HG02981 (cell line): ENCODE measurements at regions not wholly inside any gene's neighbourhood (a gene's known extent, or its start where the extent isn't known, plus 50 kb on each side); places are given as distances from the start of the nearest gene placed in this dataset.
"Not testable (repeated sequence)": the region's sequence is repeated elsewhere in the genome, so short reads cannot be mapped to it uniquely, and the experiment has no call there.

ENCODE experiments used
- ATAC-seq: cut with Tn5 transposase; IDR thresholded peaks from one replicate; pipeline ENCODE4 v1.9.1; 2021; ENCODE audit warnings: mild to moderate bottlenecking, moderate library complexity; ENCODE audit not compliant: unreplicated experiment

GRCh38 chr3:81068546-81068945 is 692.9 kb downstream of the GBE1 start:
- no peak for ATAC-seq

- no peak for ATAC-seq
Observed at GRCh38 chr3:81063896-81064295, 697.5 kb downstream of the GBE1 start.

GRCh38 chr3:81051133-81051532 is 710.3 kb downstream of the GBE1 start:
- not testable (repeated sequence) for ATAC-seq

GRCh38 chr3:81048058-81048665 is 713.3 kb downstream of the GBE1 start:
- no peak for ATAC-seq

GRCh38 chr3:81045976-81046375 is 715.5 kb downstream of the GBE1 start:
- no peak for ATAC-seq

GRCh38 chr3:81045246-81045645 is 716.2 kb downstream of the GBE1 start:
- no peak for ATAC-seq

- no peak for ATAC-seq
Observed at GRCh38 chr3:81043660-81044199, 717.7 kb downstream of the GBE1 start.

- ATAC-seq: no peak
Observed at GRCh38 chr3:81043009-81043408, 718.4 kb downstream of the GBE1 start.

GRCh38 chr3:81041331-81041730 is 720.1 kb downstream of the GBE1 start:
- ATAC-seq: no peak

GRCh38 chr3:81040107-81040506 is 721.3 kb downstream of the GBE1 start:
- ATAC-seq: no peak

GRCh38 chr3:81033684-81034083 is 727.8 kb downstream of the GBE1 start:
- ATAC-seq: no peak

- no peak for ATAC-seq
Observed at GRCh38 chr3:81033185-81033584, 728.3 kb downstream of the GBE1 start.

- no peak for ATAC-seq
Observed at GRCh38 chr3:81029861-81030260, 731.6 kb downstream of the GBE1 start.

GRCh38 chr3:81027344-81027743 is 734.1 kb downstream of the GBE1 start:
- no peak for ATAC-seq

GRCh38 chr3:81024560-81024959 is 736.9 kb downstream of the GBE1 start:
- no peak for ATAC-seq

GRCh38 chr3:81022339-81022738 is 739.1 kb downstream of the GBE1 start:
- no peak for ATAC-seq

- peak; percentile 79 for ATAC-seq
Observed at GRCh38 chr3:81013360-81013759, 748.1 kb downstream of the GBE1 start.

- ATAC-seq: no peak
Observed at GRCh38 chr3:81005992-81006391, 755.5 kb downstream of the GBE1 start.

GRCh38 chr3:81003817-81004216 is 757.6 kb downstream of the GBE1 start:
- no peak for ATAC-seq

- ATAC-seq: no peak
Observed at GRCh38 chr3:81003008-81003645, 758.3 kb downstream of the GBE1 start.

GRCh38 chr3:80999481-80999880 is 762.0 kb downstream of the GBE1 start:
- ATAC-seq: no peak

GRCh38 chr3:80998022-80998421 is 763.4 kb downstream of the GBE1 start:
- no peak for ATAC-seq

GRCh38 chr3:80997622-80998021 is 763.8 kb downstream of the GBE1 start:
- no peak for ATAC-seq
